ENCODE measurements at regions not wholly inside any gene's neighbourhood (a gene's known extent, or its start where the extent isn't known, plus 50 kb on each side); places are given as distances from the start of the nearest gene placed in this dataset.

DNA sequence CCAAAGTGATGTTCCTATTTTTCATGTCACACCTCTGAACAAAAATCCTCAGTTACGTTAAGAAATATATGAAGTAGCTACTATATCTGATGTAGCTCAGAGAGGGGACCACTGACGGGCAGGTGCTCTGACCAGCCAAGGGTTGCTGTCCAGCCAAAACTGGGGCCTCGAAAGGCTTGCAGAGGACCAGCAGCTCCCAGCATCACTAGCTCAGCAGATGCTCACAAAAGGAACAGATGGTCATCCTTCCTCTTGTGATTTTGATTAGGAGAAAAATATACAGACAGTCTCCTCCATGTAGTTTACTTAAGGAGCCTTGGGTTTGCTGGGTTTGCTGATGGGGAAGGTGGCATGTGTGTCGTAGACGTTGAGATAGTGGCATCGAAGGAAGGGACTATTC, 374.6 kb upstream of the B3GAT1 start:
- TF ChIP-seq, protein P1, sequence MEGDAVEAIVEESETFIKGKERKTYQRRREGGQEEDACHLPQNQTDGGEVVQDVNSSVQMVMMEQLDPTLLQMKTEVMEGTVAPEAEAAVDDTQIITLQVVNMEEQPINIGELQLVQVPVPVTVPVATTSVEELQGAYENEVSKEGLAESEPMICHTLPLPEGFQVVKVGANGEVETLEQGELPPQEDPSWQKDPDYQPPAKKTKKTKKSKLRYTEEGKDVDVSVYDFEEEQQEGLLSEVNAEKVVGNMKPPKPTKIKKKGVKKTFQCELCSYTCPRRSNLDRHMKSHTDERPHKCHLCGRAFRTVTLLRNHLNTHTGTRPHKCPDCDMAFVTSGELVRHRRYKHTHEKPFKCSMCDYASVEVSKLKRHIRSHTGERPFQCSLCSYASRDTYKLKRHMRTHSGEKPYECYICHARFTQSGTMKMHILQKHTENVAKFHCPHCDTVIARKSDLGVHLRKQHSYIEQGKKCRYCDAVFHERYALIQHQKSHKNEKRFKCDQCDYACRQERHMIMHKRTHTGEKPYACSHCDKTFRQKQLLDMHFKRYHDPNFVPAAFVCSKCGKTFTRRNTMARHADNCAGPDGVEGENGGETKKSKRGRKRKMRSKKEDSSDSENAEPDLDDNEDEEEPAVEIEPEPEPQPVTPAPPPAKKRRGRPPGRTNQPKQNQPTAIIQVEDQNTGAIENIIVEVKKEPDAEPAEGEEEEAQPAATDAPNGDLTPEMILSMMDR (IDR thresholded peaks at IDR 0.05), result no peak
- TF ChIP-seq POLR2A (IDR thresholded peaks at IDR 0.05), result no peak
- no peaks in the 10 kb centered on the region for H3K4me1 ChIP-seq
- no peak for DNase-seq
- no peaks in the 10 kb centered on the region for H3K9me3 ChIP-seq
- H3K36me3 ChIP-seq, result no peaks in the 10 kb centered on the region
- intact Hi-C loops (cut with DNase I), result no loop called here
- 87 to 91% methylated on average over 6 of the region's 6 CpGs for WGBS, 2 donors
- H3K27ac ChIP-seq, result no peak overlapping the region
- H3K4me3 ChIP-seq (replicated peaks in 1 of 3), result no peak overlapping the region
- no peaks in the 10 kb centered on the region for H3K27me3 ChIP-seq

DNA sequence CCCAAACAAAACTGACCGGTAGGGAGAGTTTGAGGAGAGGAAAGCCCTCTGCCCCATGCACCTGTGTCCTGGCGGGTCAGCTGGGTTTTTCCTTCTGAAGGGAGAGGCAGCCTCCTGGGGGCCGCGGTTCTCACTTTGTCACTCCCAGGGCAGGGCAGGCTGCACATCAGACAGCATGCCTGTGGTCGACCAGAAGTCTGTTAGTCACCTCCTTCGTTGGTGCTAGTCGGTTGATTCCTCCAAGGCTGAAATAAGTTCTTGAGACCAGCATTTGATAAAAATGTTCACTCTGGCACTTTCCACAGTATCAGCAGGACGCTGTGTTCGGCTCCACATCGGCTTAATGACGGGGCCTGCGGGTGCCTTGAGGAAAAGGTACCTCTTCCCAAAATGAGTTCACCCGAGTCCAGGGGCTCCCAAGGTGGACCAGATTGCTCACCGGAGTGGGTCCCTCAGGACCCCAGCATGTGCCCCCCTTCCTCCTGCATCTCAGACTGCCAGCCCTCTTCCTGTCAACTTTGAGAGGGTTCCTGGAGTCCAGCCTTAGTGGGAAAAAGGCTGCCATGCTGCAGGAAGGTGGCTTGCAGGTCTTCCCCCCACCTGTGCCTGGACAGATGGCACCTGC, 373.7 kb upstream of the B3GAT1 start:
- 74 to 89% methylated on average over 11 to 14 of the region's 14 CpGs for WGBS, 2 donors
- Histone ChIP-seq H3K27me3 (no peaks in the 10 kb centered on the region), H3K4me3 (replicated peaks in 1 of 3) (no peak overlapping the region), H3K27ac (no peak overlapping the region), H3K4me1 (no peaks in the 10 kb centered on the region), H3K9me3 (no peaks in the 10 kb centered on the region), H3K36me3 (no peaks in the 10 kb centered on the region)
- DNase-seq, result no peak
- no peak for TF ChIP-seq POLR2A (IDR thresholded peaks at IDR 0.05)
- TF ChIP-seq, protein P1 (IDR thresholded peaks at IDR 0.05), result no peak
- intact Hi-C loops (cut with DNase I), result no loop called here

DNA sequence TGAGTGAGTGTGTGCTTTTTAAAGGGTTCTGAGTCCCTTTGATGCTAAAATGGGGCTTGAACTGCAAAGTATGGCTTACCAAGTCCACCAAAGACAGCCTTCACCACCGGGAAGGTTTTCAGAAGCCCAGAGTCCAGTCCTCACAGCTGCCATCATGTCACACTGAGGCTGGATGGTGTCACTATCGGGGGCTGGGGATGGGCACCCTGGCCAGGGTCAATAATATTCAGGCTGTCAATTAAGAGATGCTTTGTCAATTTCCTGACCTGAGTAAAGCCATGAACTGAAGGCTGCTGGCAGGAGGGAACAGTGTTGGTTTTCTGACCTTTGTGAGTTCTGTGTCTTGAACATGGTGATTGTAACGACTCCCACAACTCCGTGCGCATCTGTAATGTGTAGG, 373.0 kb upstream of the B3GAT1 start:
- TF ChIP-seq, protein P1 (IDR thresholded peaks at IDR 0.05), result no peak
- no peak for TF ChIP-seq POLR2A (IDR thresholded peaks at IDR 0.05)
- DNase-seq, result no peak
- Histone ChIP-seq H3K27ac (no peak overlapping the region), H3K9me3 (no peaks in the 10 kb centered on the region), H3K4me1 (no peaks in the 10 kb centered on the region), H3K36me3 (no peaks in the 10 kb centered on the region), H3K4me3 (replicated peaks in 1 of 3) (no peak overlapping the region), H3K27me3 (no peaks in the 10 kb centered on the region)
- 81 to 93% methylated on average over 5 of the region's 5 CpGs for WGBS, 2 donors
- intact Hi-C loops (cut with DNase I), result no loop called here

DNA sequence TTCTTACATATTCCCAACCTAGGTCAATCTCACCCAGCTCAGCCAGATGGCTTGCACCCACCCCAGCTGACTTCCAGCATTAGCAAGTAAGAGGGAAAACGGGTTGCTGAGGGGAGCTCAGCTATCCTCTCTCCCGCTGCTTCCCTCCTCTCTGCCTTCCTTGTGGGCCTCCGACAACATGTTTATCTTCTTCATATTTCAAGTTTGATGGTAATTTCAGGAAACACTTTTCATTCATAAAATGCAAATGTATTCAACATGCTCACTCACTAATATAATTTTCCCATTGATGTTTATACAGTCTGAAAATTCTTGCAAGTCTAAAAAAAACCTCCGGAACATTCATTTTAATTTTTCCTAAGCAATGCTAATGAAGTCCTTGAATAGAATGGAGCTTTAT, 372.5 kb upstream of the B3GAT1 start:
- Histone ChIP-seq H3K9me3 (no peaks in the 10 kb centered on the region), H3K27ac (no peak overlapping the region), H3K27me3 (no peaks in the 10 kb centered on the region), H3K4me1 (no peaks in the 10 kb centered on the region), H3K4me3 (replicated peaks in 1 of 3) (no peak overlapping the region), H3K36me3 (no peaks in the 10 kb centered on the region)
- 78 to 85% methylated on average over 4 of the region's 4 CpGs for WGBS, 2 donors
- TF ChIP-seq POLR2A (IDR thresholded peaks at IDR 0.05), result no peak
- TF ChIP-seq, protein P1 (IDR thresholded peaks at IDR 0.05), result no peak
- DNase-seq, result no peak
- intact Hi-C loops (cut with DNase I), result no loop called here

DNA sequence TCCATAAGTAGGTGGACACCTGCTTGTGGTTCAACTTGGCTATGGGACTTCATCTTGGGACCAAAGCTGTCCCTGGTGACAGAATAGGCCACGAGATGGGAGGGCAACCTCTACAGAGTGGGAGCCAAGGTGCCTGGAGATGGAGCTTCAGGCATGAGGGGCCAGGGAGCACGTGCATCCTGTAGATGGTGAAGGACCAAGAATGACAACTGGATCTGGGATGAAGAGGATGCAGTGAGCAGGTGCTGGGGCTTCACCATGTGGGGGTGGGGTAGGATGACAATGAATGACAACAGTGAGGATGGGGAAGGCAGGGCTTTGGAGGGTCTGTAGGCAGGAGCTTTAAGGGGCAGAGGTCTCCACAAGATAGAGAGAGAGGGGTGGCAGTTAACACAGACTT, 372.0 kb upstream of the B3GAT1 start:
- Histone ChIP-seq H3K27me3 (no peaks in the 10 kb centered on the region), H3K4me1 (no peaks in the 10 kb centered on the region), H3K4me3 (replicated peaks in 1 of 3) (no peak overlapping the region), H3K36me3 (no peaks in the 10 kb centered on the region), H3K9me3 (no peaks in the 10 kb centered on the region), H3K27ac (no peak overlapping the region)
- intact Hi-C loops (cut with DNase I), result no loop called here
- no peak for TF ChIP-seq POLR2A (IDR thresholded peaks at IDR 0.05)
- DNase-seq, result no peak
- WGBS, 2 donors, result 74 to 79% methylated on average over 2 of the region's 2 CpGs

DNA sequence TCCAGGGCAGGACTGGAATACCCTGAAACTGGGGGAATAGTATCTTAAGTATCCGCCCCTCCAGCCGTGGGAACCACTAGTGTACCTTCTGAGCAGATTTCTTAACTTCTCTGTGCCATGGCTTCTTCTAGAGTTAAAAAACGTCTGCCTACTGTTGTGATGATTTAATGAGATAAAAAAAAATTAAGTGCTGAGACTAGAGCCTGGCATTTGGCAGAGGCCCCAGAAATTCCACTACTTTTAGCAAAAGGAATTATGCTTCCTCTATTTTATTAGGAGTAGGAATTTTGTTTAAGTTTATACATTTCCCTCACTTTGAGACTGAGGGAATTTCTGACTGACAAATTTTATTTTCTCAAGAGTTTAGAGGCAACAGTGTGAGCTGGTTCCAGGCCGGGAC, 371.2 kb upstream of the B3GAT1 start:
- Histone ChIP-seq H3K4me1 (no peaks in the 10 kb centered on the region), H3K27me3 (no peaks in the 10 kb centered on the region), H3K27ac (no peak overlapping the region), H3K9me3 (no peaks in the 10 kb centered on the region), H3K4me3 (replicated peaks in 1 of 3) (no peak overlapping the region), H3K36me3 (no peaks in the 10 kb centered on the region)
- no peak for DNase-seq
- WGBS, 2 donors, result 54 to 61% methylated on average over 4 of the region's 4 CpGs
- TF ChIP-seq, protein P1 (IDR thresholded peaks at IDR 0.05), result no peak
- TF ChIP-seq POLR2A (IDR thresholded peaks at IDR 0.05), result no peak
- intact Hi-C loops (cut with DNase I), result no loop called here

All from thyroid gland (tissue), 4 donors.